ENCODE measurements at regions not wholly inside any gene's neighbourhood (a gene's known extent, or its start where the extent isn't known, plus 50 kb on each side); places are given as distances from the start of the nearest gene placed in this dataset.

DNA sequence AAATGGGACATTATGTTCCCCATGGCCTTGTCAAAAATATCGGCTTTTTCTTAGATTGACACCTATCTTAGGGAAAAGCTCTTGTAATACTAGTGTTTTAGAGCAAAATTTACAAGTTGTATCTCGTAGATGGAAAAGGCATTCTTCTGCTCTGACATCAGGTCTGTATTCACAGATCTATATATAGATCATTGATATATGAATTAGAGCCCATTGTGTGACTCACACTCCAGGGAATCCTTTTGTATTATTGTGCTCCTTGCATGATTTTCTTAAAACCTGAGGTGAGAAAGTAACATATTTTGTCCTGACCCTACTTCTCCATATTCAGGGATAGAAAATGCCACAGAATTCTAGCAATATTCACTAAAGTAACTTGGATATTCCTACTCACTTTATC is 1160.8 kb upstream of the B3GALT2 start:
- peak in 1 of 2 experiments; percentile 19 for DNase-seq (ENCODE audit: low read depth in 2 of 2)

DNA sequence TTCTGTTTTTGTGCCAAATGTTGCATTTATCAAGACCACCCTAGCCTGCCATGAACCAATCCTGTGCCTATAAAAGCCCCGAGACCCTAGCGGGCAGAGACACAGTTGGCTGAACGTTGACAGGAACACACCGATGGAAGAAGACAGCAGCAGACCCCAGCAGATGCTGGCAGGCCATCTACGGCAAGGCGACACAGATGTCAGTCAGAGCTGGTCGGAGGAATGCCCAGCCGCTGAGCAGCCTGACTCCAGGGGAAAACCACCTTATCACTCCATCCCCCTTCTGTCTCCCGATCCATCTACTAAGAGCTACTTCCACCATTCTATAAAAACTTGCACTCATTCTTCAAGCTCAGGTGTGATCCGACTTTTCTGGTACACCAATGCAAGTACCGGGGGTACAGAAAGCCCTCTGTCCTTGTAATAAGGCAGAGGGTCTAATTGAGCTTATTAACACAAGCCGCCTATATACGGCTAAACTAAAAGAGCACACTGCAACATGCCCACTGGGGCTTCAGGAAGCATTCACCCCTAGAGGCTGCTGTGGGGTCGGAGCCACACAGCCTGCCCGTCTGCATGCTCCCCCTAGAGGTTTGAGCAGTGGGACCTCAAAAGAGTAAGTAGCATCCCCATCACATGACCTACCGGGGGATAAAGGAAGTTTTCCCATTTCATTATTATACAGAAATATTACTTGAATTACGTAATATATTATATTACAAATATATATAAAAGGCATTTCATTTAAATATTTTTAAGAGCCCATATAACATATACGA is 1156.3 kb upstream of the B3GALT2 start:
- DNase-seq (ENCODE audit: low read depth in 2 of 2), result no peak

DNA sequence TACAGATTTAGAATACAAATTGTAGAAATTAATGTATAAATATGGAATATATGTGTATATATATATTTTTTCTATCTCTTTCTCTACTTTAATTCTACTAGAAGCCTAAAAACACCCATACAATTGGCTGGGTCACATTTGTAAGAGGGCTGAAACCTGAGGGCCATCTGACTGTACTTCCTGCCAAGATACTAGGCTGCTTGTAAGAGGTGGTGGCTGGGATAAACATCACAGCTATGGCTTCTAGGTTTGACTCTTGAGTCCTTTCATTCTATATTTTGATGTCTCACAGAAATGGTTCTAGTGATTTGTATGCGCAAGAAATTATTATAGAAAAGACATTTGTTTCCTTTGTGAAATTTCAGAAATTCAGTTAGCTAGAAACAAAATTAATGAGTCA is 1155.2 kb upstream of the B3GALT2 start:
- no peak for DNase-seq (ENCODE audit: low read depth in 2 of 2)

DNA sequence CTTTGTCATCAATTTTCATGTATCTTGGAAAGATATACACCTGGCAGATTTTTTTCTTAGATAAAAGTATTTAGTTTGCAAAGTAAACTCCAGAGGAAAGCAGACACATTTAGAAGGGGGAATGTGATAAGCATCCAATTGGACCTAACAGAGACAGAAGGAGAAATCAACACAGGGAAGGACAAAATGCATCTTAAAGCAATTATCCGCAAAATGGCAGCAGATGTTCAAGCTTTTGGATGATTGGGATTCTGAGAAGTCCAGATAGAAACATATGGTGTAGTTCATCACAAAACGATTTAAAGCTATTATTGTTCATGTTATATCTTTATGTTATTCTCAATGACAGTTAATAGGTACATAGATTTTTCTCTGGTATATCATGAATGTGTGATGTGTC is 1153.1 kb upstream of the B3GALT2 start:
- no peak for DNase-seq (ENCODE audit: low read depth in 2 of 2)

DNA sequence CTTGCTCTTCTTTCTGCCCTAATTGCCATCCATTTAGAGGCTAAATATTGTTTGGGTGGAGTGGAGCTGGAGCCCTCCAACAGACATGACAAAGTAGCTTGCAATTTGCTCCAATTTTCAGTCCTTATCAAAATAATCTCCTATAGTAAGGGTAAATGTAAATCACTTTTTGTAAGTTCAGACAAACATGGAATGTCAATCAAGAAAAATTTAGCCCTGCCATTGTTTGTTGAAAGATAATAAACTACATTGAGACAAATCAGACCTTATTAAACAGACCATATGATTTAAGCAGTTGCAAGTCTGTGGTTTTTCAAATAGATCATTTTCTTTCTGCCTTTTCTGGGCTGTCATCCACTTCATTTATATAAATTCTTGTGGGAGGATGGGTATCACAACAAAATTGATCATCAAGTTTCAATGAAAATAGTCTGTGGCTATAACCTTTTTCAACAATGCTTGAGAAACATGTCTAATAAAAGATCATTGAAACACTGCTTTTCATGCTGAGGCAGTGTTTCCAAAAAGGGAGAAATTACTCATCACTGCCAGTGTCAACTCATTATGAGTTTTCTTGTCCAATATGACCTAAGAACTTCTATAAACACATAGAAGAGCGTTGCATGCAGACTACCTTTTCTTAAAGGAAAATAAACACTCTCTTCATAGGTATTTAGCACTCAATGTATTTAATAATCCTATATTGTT is 1152.0 kb upstream of the B3GALT2 start:
- DNase-seq (ENCODE audit: low read depth in 2 of 2), result no peak

DNA sequence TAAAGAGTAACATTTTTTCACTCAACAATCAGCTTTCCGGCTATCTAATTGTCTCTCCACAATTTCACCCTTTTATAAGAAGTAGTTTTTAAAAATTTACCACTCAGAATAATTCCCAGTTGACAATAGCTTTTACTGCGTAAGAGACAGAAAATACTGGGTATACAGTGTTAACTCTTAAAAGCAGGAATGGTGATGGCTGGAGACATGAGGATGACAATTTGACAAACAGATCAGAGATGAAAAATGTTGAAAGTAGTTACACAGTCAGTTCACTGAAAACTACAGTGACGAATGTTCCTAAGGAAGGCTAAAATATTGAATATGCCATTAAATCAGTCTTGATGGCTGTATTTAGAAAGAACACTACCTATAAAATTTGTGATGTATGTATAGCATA is 1146.8 kb upstream of the B3GALT2 start:
- DNase-seq (ENCODE audit: low read depth in 2 of 2), result no peak

DNA sequence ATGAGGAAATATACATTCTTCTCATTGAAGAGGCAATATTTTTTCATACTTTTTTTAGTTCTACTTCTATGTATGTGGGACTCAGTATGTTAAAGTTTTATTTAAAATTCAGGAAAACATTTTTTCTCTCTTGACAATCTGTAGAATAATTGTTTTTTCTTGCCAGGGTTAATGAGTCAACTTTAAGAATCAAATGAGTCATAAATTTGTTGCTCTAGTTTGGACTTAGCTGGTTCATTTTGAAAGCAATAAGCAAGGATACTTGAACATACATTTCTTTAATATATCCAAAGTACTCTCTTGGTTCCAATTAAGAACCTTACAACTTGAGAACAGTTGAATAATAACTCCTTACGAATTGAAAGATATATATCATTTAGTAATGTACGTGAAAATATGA is 1145.3 kb upstream of the B3GALT2 start:
- DNase-seq (ENCODE audit: low read depth in 2 of 2), result no peak

DNA sequence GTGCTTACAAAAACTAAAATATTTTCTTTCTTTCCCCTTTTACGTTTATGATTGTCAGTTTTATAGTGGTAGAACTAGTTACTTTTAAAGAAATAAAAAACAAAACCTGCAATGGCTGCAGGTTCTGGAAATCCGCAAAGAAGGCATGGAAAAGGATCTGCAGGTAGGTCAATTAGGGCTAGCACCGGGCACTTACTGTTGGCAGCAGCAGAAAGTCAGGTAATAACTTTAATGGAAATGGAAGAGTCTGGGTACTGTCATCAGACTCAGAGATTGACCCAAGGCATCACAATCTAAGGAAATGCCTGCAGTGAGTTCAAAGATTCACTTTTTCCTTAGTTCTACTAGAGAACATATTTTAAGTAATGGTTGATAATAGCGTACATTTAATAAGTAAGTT is 1136.3 kb upstream of the B3GALT2 start:
- DNase-seq (ENCODE audit: low read depth in 2 of 2), result no peak

DNA sequence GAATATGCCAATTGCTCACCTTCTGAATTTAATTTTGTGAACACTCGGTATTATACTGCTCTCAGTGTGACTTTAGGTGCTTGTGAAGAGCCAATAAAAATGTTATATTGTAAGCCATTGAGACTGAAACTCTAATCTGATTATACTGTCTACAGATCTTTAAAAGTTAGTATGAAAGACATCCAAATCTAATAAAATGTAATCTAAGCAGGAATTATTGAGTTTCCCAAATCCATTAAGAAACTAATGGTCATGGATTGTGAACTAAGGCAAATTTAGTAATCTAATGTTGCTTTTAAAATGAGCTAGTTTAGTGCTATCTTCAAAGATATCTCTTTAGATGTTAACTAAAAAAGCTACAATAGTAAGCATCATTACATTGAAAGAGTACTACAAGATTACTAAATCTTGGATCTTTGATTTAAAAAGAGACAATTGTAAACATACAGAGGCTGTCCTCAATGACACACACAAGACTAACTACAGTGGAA is 1132.4 kb upstream of the B3GALT2 start:
- no peak for DNase-seq (ENCODE audit: low read depth in 2 of 2)

DNA sequence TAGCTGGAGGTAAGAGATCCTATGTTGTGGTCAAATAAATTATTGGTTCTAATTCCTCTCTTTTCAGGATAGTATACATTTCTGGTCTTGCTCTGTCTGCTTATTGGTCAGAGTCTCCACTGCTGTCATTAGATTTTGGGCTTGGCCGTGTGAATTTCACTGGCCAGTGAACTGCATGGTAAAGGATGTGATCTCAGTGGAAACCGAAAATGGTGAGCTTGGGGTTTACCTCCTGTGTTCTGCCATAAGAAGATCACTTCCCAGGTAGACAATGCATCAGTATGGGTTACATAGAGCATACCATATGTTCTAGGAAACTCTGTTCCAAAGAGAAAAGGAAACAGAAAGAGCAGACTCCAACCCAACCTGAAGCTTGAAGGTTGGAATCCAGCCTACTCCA is 1123.3 kb upstream of the B3GALT2 start:
- no peak for DNase-seq (ENCODE audit: low read depth in 2 of 2)

DNA sequence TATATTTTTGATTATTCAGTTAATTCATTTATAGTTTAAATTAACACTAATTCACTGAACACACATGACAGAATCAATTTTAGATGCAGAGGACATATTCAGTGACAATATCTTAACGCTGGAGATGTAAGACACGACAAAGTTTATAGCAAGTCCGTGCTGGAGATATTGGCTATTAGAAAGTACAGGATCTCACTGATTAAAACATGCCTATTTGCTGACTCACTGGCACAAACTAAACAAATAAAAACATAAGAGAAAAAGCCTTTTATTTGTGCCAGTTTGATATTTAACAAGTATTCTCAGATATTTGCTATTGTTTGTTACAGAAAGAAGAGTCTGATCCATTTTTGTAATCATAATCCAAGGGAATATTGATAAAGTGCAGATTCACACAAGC is 1122.9 kb upstream of the B3GALT2 start:
- DNase-seq (ENCODE audit: low read depth in 2 of 2), result no peak

DNA sequence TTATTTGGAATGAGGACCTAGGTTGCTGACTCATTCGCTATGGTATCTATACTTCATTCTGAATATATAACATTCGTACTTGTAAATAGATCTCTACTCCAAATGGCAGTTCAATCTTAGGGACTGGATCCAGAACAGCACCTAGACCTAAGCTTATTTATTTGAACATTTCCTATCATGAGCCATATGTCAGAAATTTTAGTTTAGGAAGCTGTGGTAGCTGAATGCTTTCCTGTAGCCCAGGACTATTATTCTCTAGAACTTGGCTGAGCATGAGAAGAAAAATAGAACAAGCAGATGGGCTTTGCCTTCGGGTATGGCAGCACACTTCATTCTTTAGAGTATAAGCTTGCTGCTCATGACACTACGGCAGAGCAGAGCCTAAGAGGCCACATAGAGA is 1114.4 kb upstream of the B3GALT2 start:
- no peak for DNase-seq (ENCODE audit: low read depth in 2 of 2)

DNA sequence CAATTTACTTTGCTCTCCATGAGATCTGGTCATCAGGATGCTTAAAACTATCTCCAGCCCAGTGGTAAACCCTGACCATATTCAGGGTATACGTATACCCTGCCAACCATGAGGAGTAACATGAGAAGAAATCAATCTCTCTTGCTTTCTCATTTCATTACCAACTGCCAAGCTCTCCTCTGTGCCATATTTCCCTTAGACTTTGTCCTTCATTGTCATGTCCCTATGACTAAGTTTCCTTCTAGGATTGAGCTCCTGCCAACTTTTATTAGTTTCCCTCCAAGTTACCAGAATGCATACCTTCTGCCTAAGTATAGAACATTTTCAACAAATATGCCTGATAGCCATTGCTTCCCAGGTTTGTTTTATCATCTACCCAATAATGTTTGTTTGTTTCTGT is 1113.9 kb upstream of the B3GALT2 start:
- DNase-seq (ENCODE audit: low read depth in 2 of 2), result no peak

DNA sequence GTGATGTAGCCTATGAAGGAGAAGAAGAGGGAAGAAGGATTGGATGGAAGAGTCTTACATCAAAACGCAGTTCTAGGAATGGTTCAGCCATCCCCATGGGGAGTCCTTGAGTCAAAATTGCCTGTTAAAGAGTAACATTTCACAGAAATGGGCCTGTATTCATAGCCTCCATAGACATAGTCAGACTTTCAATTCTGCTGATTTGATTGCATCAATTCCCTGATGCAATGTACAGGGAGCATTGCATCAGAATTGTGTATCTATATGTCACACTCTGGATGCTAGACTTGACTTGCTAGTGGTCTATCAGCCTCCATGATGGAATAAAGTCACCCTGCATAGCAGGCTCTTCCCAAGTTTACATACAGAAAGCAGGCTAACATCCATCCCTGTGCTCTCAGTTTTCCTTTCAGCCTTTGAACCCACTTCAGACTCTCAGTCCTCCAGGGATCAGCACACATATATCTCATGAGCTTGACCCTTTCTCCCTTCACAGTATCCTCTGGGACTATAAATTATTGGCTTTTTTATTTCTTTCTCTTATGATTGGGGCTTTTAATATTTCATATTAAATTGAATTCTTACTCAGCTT is 1111.7 kb upstream of the B3GALT2 start:
- DNase-seq (ENCODE audit: low read depth in 2 of 2), result no peak

DNA sequence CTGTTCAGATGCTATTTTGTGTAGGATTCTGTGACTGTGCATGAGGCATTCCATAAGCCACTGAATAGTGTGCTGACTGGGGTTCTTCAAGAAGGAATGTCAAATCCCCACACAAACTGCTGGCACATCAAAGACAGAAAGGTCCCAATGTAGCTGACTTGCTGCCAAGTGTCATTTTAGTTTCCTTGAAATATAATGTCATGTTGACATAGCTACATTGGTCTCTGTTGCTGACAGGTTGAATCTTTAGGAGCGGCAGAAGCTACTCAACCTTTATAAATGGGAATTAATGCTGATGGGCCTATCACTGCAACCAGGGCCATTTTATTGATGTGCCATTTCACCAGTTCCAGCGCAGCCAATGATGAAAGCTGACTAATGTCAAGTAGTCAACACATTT is 1110.7 kb upstream of the B3GALT2 start:
- DNase-seq (ENCODE audit: low read depth in 2 of 2), result no peak

DNA sequence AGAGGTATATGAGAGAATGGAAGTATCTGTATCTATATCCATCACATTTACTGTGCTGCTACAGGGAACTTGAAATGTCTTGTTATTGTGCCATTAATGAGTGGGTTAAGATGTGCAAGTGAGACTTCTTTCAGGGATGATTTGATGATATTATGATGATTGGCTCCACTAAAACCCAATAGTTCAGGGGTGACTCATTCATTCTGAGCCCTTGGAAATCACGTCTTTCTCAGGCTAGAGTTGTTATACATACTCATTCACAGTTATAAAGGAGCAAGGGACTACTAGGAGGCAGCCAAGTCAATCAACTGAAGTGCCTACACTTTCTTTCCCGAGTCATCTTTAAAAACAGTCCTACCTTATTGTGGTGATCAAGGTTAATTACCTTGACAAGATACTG is 1109.8 kb upstream of the B3GALT2 start:
- DNase-seq (ENCODE audit: low read depth in 2 of 2), result no peak

DNA sequence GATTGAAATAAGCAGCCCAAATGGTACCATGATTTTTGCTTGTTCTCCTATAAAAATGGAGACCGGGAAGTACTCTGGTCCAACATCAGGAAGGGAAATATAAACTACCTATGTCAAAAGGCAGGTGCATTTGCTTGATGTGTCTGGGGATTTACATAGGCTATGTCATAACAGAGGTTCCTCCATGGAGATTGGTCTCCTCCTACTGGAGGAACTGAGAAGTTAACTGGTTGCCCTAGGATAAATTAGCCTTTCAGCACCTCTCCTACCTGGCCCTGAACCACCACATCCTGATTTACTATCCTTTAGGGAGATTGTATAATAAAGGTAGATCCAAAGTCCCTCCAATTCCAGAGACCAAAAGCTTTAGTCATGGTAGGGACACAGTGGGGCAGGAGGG is 1109.3 kb upstream of the B3GALT2 start:
- DNase-seq (ENCODE audit: low read depth in 2 of 2), result no peak

DNA sequence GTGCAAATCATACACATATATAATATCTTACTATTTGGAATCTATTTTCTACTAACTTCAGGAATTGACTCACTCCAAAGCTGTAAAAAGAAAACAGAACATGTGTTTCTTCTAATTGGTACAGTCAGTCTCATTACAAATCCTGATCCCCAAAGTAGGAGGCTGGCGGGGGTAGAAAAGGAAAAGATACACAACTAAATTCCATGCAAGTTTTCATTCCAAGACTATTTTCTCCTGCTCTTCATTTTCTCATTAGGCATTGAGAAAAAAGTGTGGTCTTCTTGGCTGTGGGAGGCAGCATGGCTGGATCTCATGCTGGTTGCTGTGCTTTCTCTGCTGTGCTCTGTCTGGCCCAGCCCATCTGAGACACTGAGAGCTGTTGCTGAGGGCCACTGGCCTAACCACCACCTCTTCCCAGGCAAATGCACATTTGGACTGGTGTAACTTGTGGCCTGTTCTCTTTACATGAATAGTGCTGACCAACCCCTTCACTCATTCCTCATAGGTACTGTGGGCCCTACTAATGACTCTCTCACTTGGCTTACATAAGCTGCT is 1107.5 kb upstream of the B3GALT2 start:
- peak; percentile 35 to 42 for DNase-seq (ENCODE audit: low read depth in 2 of 2)

DNA sequence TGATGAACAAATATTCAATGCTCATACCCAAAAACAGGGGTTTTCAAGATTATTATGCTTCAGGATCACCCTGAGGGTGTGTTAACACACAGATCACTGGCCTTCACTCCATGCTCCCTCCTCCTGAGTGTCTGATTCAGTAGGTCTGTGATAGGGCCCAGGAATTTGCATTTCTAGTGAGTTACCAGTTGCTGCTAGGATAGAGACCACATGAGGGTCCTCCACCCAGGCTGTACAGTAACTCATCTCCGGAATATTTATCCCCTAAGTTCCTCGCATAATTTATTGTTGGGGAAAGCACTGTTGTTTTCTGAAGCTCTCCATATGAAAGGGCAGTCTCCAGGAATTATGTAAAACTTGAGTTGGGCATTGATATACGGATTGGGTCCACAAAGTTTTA is 1106.6 kb upstream of the B3GALT2 start:
- DNase-seq (ENCODE audit: low read depth in 2 of 2), result no peak

DNA sequence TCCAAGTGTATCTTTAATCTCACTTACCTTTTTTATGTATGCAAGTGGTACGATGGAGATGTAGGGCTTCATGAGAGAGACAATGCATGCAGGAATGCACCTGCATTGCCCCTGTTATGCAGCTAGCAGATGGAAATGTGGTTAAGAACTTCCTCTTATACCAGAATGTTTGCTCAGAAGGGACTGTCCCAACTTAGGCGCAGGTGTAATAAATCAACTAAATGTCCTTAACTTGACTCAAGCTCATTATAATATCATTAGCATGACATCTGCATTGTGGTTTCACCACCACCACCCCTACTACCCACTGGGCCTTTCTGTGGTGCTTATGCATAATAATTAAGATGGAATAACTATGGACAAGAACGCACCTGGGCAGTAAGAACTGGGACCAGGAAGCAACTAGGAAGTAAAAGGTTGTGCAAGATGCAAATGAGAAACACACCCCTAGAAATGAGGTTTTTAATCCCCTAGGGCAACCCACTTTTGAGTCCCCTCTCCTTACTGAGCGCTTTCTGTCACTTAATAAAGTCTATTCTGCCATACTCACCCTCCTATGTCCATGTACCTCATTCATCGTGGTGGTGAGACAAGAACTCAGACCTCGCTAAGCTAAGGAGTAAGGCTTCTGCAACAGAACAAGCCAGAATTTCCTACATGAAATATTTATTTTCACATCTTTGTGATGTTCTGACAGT is 1103.3 kb upstream of the B3GALT2 start:
- no peak for DNase-seq (ENCODE audit: low read depth in 2 of 2)

DNA sequence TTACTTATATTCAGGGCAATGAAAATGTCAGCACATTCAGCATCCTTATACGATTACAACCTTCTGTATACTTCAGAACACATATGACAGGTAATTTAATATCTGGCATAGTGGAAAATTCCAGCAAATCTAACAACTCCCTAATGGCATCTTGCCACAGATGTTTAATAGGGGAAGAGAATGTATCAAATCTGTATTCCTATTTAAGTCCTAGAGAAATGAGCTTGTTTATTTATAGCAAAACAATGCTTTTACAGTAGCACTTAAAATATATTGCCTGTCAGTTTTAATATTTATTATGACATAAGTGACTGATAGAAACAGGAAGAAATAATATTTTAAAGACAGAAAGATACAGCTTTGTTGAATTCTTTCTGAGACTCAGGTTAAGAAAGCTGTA is 1101.8 kb upstream of the B3GALT2 start:
- DNase-seq (ENCODE audit: low read depth in 2 of 2), result no peak

DNA sequence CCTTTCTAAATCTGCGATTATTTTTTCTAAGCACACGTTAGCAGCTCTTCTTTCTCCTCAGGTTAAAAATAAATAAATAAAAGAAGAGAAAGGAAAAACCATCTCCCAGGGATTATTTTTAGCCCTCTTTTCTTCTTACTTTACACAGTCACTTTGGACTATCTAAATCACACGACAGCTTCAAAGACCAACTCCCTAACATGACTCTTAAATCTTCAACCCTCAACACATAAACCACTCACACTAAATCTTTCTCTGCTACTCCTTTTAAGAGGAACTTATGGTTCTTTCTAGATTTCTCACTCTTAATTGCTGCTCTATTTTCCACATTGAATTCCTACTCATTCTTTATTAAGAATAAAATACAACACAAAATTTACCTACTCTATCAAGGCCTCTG is 1095.0 kb upstream of the B3GALT2 start:
- no peak for DNase-seq (ENCODE audit: low read depth in 2 of 2)
